CD14-positive monocyte (primary cell): ENCODE measurements at regions not wholly inside any gene's neighbourhood (a gene's known extent, or its start where the extent isn't known, plus 50 kb on each side); places are given as distances from the start of the nearest gene placed in this dataset.
"Not testable (repeated sequence)": the region's sequence is repeated elsewhere in the genome, so short reads cannot be mapped to it uniquely, and the experiment has no call there.

Source experiments
- DNase-seq, 3 donors: peaks; one replicate each; pipeline ENCODE4 v3.0.0-alpha.2; 2011 to 2022
- H2AFZ ChIP-seq: 2 replicates; pipeline ENCODE4 v1.6.0; 2012; ENCODE audit warnings: mild to moderate bottlenecking, low read depth, low read length, inconsistent platforms; ENCODE audit not compliant: insufficient read depth, poor library complexity, severe bottlenecking
- H3K27ac ChIP-seq, 2 donors: 1 replicate in 1 of 2; 2 replicates in 1 of 2; pipeline ENCODE4 v1.5.1; 2012 to 2013; ENCODE audit warnings: low read length in 2 of 2, control low read depth in 1 of 2, inconsistent platforms in 1 of 2, low read depth in 1 of 2, mild to moderate bottlenecking in 1 of 2
- H3K27me3 ChIP-seq, 2 donors: one replicate each; pipeline versions ENCODE4 v1.6.0 to v1.6.1; 2011 to 2013; ENCODE audit warnings: low read length in 2 of 2; ENCODE audit not compliant: control insufficient read depth in 2 of 2, insufficient read depth in 2 of 2
- H3K36me3 ChIP-seq, 2 donors: replicated peaks in 1 of 2; 1 replicate in 1 of 2; 2 replicates in 1 of 2; pipeline versions ENCODE4 v1.5.1 to v1.6.1; 2012 to 2013; ENCODE audit warnings: low read length in 2 of 2, control low read depth in 1 of 2, inconsistent platforms in 1 of 2, mild to moderate bottlenecking in 1 of 2; ENCODE audit not compliant: insufficient read depth in 2 of 2, control insufficient read depth in 1 of 2
- H3K4me1 ChIP-seq, 2 donors: 1 replicate in 1 of 2; 2 replicates in 1 of 2; pipeline versions ENCODE4 v1.5.1 to v1.6.1; 2012 to 2013; ENCODE audit warnings: low read length in 2 of 2, control low read depth in 1 of 2, inconsistent platforms in 1 of 2, mild to moderate bottlenecking in 1 of 2, moderate library complexity in 1 of 2; ENCODE audit not compliant: insufficient read depth in 2 of 2, control insufficient read depth in 1 of 2
- H3K4me2 ChIP-seq: replicated peaks from 2 replicates; pipeline ENCODE3; 2012; ENCODE audit warnings: low read length, moderate library complexity, mild to moderate bottlenecking; ENCODE audit not compliant: poor library complexity, severe bottlenecking; ENCODE audit errors: extremely low read depth
- H3K4me3 ChIP-seq, 3 experiments: fragments of 200-600 bp in 1 of 3; sonication (generic) in 1 of 3; replicated peaks in 1 of 3; 1 replicate in 2 of 3; 2 replicates in 1 of 3; pipeline ENCODE4 v1.5.1; 2011 to 2013; ENCODE audit warnings: low read length in 3 of 3, mild to moderate bottlenecking in 3 of 3, control low read depth in 2 of 3, low read depth in 2 of 3, inconsistent platforms in 1 of 3, moderate library complexity in 1 of 3
- H3K79me2 ChIP-seq: 2 replicates; pipeline ENCODE4 v1.6.0; 2012; ENCODE audit warnings: mild to moderate bottlenecking, control low read depth, inconsistent platforms, low read length, moderate library complexity; ENCODE audit not compliant: insufficient read depth
- H3K9ac ChIP-seq: 2 replicates; pipeline ENCODE4 v1.6.0; 2017; ENCODE audit warnings: low read length, mild to moderate bottlenecking; ENCODE audit not compliant: insufficient read depth, poor library complexity, severe bottlenecking
- H3K9me3 ChIP-seq, 2 donors: replicated peaks in 1 of 2; 1 replicate in 1 of 2; 2 replicates in 1 of 2; pipeline versions ENCODE4 v1.5.1 to v1.6.1; 2012 to 2013; ENCODE audit warnings: low read length in 2 of 2, control low read depth in 1 of 2; ENCODE audit not compliant: control insufficient read depth in 1 of 2, insufficient read depth in 1 of 2
- H4K20me1 ChIP-seq: 2 replicates; pipeline ENCODE4 v1.6.0; 2012; ENCODE audit warnings: mild to moderate bottlenecking, low read length, control low read depth, moderate library complexity; ENCODE audit not compliant: insufficient read depth
- H3K27ac Mint-ChIP-seq, 7 donors: one replicate each; pipeline ENCODE4 v1.8.0; 2020; ENCODE audit warnings: mild to moderate bottlenecking in 7 of 7, mixed read lengths in 7 of 7, moderate library complexity in 6 of 7, inconsistent platforms in 2 of 7
- H3K27me3 Mint-ChIP-seq, 3 donors: one replicate each; pipeline ENCODE4 v1.8.0; 2021 to 2022; ENCODE audit warnings: low read depth in 3 of 3, mild to moderate bottlenecking in 3 of 3, mixed read lengths in 3 of 3, moderate library complexity in 3 of 3, inconsistent platforms in 1 of 3
- H3K36me3 Mint-ChIP-seq, 2 donors: one replicate each; pipeline ENCODE4 v1.8.0; 2020; ENCODE audit warnings: mixed read lengths in 2 of 2, inconsistent platforms in 1 of 2, mild to moderate bottlenecking in 1 of 2
- H3K4me1 Mint-ChIP-seq: one replicate; pipeline ENCODE4 v1.8.0; 2020; ENCODE audit warnings: mild to moderate bottlenecking, mixed read lengths
- H3K4me3 Mint-ChIP-seq, 2 donors: one replicate each; pipeline ENCODE4 v1.8.0; 2020; ENCODE audit warnings: mild to moderate bottlenecking in 2 of 2, mixed read lengths in 2 of 2, moderate library complexity in 1 of 2
- H3K9me3 Mint-ChIP-seq, 7 donors: one replicate each; pipeline ENCODE4 v1.8.0; 2020 to 2022; ENCODE audit warnings: mixed read lengths in 7 of 7, mild to moderate bottlenecking in 6 of 7, moderate library complexity in 6 of 7, inconsistent platforms in 2 of 7
- CTCF ChIP-seq: fragments of 200-600 bp; IDR thresholded peaks from one replicate; pipeline ENCODE4 v1.8.0; 2022; ENCODE audit warnings: antibody characterized with exemption, mild to moderate bottlenecking
- WGBS: methylation state at CpG from one replicate; pipeline ENCODE4 v1.1.5; 2013; ENCODE audit warnings: missing lambda C conversion rate; ENCODE audit not compliant: insufficient coverage; 5-methylcytosine and 5-hydroxymethylcytosine counted together
- intact Hi-C, 2 donors: fragments of 100-400 bp; cut with micrococcal nuclease; formaldehyde crosslinking; loops; one replicate each; pipeline versions ENCODE4 v1.15.0 to v1.15.1; 2023

GRCh38 chr1:217989510-217989909, 295.6 kb upstream of the RRP15 start:
- Histone ChIP-seq H3K9ac (no peak overlapping the region), H3K4me1 (no peaks in the 10 kb centered on the region), H3K79me2 (no peaks in the 10 kb centered on the region), H3K36me3 (no peaks in the 10 kb centered on the region), H3K9me3 (no peaks in the 10 kb centered on the region), H3K27ac (no peak overlapping the region), H2AFZ (no peak overlapping the region), H3K4me2 (no peak overlapping the region), H3K4me3 (no peak overlapping the region), H4K20me1 (no peaks in the 10 kb centered on the region), H3K27me3 (no peaks in the 10 kb centered on the region)
- intact Hi-C loops = no loop called here
- Mint-ChIP-seq H3K4me1 (no peaks in the 10 kb centered on the region), H3K4me3 (no peak overlapping the region), H3K27ac (no peak overlapping the region), H3K36me3 (no peaks in the 10 kb centered on the region), H3K9me3 (peaks cover 0 to 14% (median 5%) of the 10 kb centered on the region in 7 donors), H3K27me3 (peaks cover 0 to 1% (median 0%) of the 10 kb centered on the region in 3 donors)
- DNase-seq = no peak
- no CpG with 5 or more reads among the region's 2 CpGs for WGBS
- TF ChIP-seq CTCF = no peak

DNA sequence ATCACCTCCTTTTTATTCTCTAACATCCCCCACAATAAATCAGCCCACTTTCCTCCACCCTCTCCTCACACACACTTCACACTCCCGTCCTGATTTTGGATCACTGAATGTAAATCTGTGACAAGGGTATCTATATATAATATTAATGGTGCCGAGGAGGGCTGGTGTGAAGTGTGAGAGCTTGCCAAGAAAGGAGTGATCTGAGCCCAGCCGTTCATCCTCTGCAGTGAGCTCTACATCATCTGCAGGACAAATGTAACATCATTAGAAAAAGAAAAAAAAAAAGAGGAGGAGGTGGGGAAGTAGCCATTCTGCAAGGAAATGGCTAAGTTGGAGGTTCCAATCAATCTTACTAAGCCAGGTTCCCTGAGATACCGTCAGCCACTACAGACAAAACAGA, 291.7 kb upstream of the RRP15 start:
- Histone ChIP-seq H3K4me3 (no peak overlapping the region), H2AFZ (no peak overlapping the region), H3K9me3 (no peaks in the 10 kb centered on the region), H3K27ac (no peak overlapping the region), H3K27me3 (no peaks in the 10 kb centered on the region), H3K36me3 (no peaks in the 10 kb centered on the region), H3K79me2 (no peaks in the 10 kb centered on the region), H3K9ac (no peak overlapping the region), H4K20me1 (no peaks in the 10 kb centered on the region), H3K4me2 (no peak overlapping the region), H3K4me1 (no peaks in the 10 kb centered on the region)
- no CpG with 5 or more reads among the region's 4 CpGs for WGBS
- H3K27ac Mint-ChIP-seq = no peak overlapping the region
- no peak for DNase-seq
- TF ChIP-seq CTCF = no peak
- no peaks in the 10 kb centered on the region for H3K4me1 Mint-ChIP-seq
- peaks cover 0 to 1% (median 0%) of the 10 kb centered on the region in 3 donors for H3K27me3 Mint-ChIP-seq
- peaks cover 0 to 14% (median 5%) of the 10 kb centered on the region in 7 donors for H3K9me3 Mint-ChIP-seq
- H3K4me3 Mint-ChIP-seq = no peak overlapping the region
- intact Hi-C loops = no loop called here
- no peaks in the 10 kb centered on the region for H3K36me3 Mint-ChIP-seq

- H3K27ac ChIP-seq, DNase-seq, H3K27ac Mint-ChIP-seq, H3K4me3 ChIP-seq, H3K36me3 ChIP-seq, H4K20me1 ChIP-seq, H3K4me1 ChIP-seq, H3K9ac ChIP-seq, H3K4me2 ChIP-seq, H3K4me1 Mint-ChIP-seq, intact Hi-C loops, H3K9me3 ChIP-seq, H3K79me2 ChIP-seq, H3K27me3 Mint-ChIP-seq, H3K27me3 ChIP-seq, H3K36me3 Mint-ChIP-seq, H2AFZ ChIP-seq, H3K9me3 Mint-ChIP-seq, H3K4me3 Mint-ChIP-seq: not testable (repeated sequence)
- 90% methylated on average over 5 of the region's 6 CpGs for WGBS
Measured at GRCh38 chr1:218008296-218008695, 276.8 kb upstream of the RRP15 start.

DNA sequence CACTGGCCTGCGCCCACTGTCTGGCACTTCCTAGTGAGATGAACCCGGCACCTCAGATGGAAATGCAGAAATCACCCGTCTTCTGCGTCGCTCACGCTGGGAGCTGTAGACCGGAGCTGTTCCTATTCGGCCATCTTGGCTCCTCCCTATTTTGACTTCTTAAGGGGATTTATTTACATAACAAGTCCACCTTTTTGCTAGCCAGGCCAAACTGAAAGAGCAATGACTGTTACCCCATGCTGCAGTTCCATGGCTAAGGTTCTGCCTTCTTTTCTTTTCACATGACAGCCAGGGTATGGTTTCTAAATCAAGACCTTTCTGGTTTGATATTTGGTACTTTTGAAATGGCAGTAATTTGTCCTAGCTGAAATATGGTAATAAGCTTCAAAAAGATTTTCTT, 270.0 kb upstream of the RRP15 start:
- H3K4me3 ChIP-seq, DNase-seq, H3K36me3 Mint-ChIP-seq, H3K9me3 ChIP-seq, H3K36me3 ChIP-seq, H3K4me1 Mint-ChIP-seq, H3K4me1 ChIP-seq, H3K9ac ChIP-seq, H3K79me2 ChIP-seq, H3K9me3 Mint-ChIP-seq, H2AFZ ChIP-seq, H3K27ac ChIP-seq, H3K4me2 ChIP-seq, H3K27me3 Mint-ChIP-seq, H3K27me3 ChIP-seq, H4K20me1 ChIP-seq, H3K27ac Mint-ChIP-seq, intact Hi-C loops, H3K4me3 Mint-ChIP-seq: not testable (repeated sequence)
- no CpG with 5 or more reads among the region's 8 CpGs for whole genome bisulfite sequencing
